SK-N-SH (cell line): ENCODE measurements at regions not wholly inside any gene's neighbourhood (a gene's known extent, or its start where the extent isn't known, plus 50 kb on each side); places are given as distances from the start of the nearest gene placed in this dataset.

Experiments used
- RAD21 ChIP-seq: IDR thresholded peaks from 2 replicates; pipeline ENCODE4 v1.6.1; 2012; ENCODE audit warnings: mild to moderate bottlenecking, low read length
- TAF1 ChIP-seq: IDR thresholded peaks from 2 replicates; pipeline ENCODE4 v1.6.1; 2012; ENCODE audit warnings: low read depth, mild to moderate bottlenecking, low read length, moderate library complexity, borderline replicate concordance

GRCh38 chr5:40098313-40098712 lies 581.4 kb upstream of the PTGER4 start:
- TF ChIP-seq TAF1 (no peak), RAD21 (no peak)
